HUES6 (cell line): ENCODE measurements at regions not wholly inside any gene's neighbourhood (a gene's known extent, or its start where the extent isn't known, plus 50 kb on each side); places are given as distances from the start of the nearest gene placed in this dataset.

Experiments
- H3K27ac ChIP-seq: 2 replicates; pipeline ENCODE4 v1.7.0; 2013; ENCODE audit warnings: low read depth, mild to moderate bottlenecking, low read length, inconsistent platforms
- H3K27me3 ChIP-seq: 2 replicates; pipeline ENCODE4 v1.6.1; 2013; ENCODE audit warnings: low read length; ENCODE audit not compliant: control insufficient read depth, insufficient read depth
- H3K36me3 ChIP-seq: 2 replicates; pipeline ENCODE4 v1.6.1; 2013; ENCODE audit warnings: low read length; ENCODE audit not compliant: control insufficient read depth, insufficient read depth
- H3K4me1 ChIP-seq: 2 replicates; pipeline ENCODE4 v1.6.1; 2013; ENCODE audit warnings: low read length; ENCODE audit not compliant: control insufficient read depth, insufficient read depth
- H3K4me3 ChIP-seq: 2 replicates; pipeline ENCODE4 v1.5.1; 2013; ENCODE audit warnings: low read depth, low read length
- H3K9ac ChIP-seq: one replicate; pipeline ENCODE4 v1.6.1; 2013; ENCODE audit warnings: mild to moderate bottlenecking, low read length
- H3K9me3 ChIP-seq: 2 replicates; pipeline ENCODE4 v1.6.1; 2013; ENCODE audit warnings: low read depth, low read length; ENCODE audit not compliant: control insufficient read depth, insufficient read depth

DNA sequence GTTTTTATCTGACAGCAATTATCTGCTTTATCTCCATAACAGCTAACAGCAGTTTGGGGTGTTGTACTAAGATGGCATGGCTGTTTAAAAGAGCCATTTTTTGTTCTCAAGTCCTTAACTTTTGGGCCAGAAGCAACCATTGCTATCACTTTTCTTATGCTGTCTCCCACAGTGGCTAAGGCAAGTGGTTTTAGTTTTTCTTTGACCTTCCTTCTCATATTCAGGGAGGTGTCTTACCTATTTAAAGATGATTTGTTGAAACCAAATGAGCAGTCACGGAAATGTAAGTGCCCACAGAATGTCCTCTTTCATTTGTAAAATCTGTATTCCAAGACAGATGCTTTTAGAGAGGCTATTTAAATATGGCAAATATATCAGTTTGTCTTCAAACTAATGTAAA lies 96.8 kb upstream of the USP15 start:
- no peaks in the 10 kb centered on the region for H3K36me3 ChIP-seq
- H3K4me1 ChIP-seq: no peaks in the 10 kb centered on the region
- no peak overlapping the region for H3K27ac ChIP-seq
- no peaks in the 10 kb centered on the region for H3K9me3 ChIP-seq
- H3K4me3 ChIP-seq: no peak overlapping the region
- no peaks in the 10 kb centered on the region for H3K27me3 ChIP-seq
- H3K9ac ChIP-seq: no peak overlapping the region

- no peak overlapping the region for H3K4me3 ChIP-seq
- H3K27ac ChIP-seq: no peak overlapping the region
- no peaks in the 10 kb centered on the region for H3K4me1 ChIP-seq
- no peaks in the 10 kb centered on the region for H3K27me3 ChIP-seq
- H3K9ac ChIP-seq: no peak overlapping the region
- H3K9me3 ChIP-seq: no peaks in the 10 kb centered on the region
- H3K36me3 ChIP-seq: no peaks in the 10 kb centered on the region
Observed at GRCh38 chr12:62164036-62164435, 96.2 kb upstream of the USP15 start.

DNA sequence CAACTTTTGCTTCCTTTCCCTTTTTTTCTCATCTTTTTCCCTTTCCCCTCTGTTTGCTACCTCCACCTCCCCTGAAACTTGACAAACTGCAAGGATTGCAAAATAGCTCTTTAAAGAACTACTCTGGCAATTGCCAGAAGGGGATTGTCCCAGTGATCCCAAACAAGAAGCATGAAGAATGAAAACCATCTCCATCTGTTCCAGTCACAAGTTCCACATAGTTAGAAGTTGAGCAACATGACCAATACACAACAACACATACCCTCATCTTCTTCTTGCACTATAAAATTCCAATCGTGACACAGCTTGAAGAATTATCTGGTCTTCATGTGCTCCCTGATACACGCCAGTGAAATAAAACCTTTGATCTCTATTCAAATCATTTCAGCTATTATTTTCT lies 93.7 kb upstream of the USP15 start:
- no peak overlapping the region for H3K27ac ChIP-seq
- no peak overlapping the region for H3K4me3 ChIP-seq
- no peaks in the 10 kb centered on the region for H3K27me3 ChIP-seq
- H3K36me3 ChIP-seq: no peaks in the 10 kb centered on the region
- no peak overlapping the region for H3K9ac ChIP-seq
- no peaks in the 10 kb centered on the region for H3K9me3 ChIP-seq
- no peaks in the 10 kb centered on the region for H3K4me1 ChIP-seq

DNA sequence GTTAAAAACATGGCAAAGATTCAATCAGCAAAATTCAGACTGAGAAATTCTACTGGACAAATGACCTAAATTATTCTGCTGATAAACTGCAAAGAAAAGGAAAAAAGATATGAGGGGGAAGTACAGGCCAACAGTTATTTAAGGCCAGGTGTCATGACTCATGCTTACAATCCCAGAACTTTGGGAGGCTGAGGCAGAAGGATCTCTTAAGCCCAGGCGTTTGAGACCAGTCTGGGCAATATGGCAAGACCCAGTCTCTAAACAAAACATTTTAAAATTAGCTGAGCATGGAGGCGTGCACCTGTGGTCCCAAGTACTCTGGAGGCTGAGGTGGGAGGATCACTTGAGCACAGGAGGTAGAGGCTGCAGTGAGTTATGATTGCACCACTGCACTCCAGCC lies 91.8 kb upstream of the USP15 start:
- Histone ChIP-seq H3K27me3 (no peaks in the 10 kb centered on the region), H3K9me3 (no peaks in the 10 kb centered on the region), H3K9ac (no peak overlapping the region), H3K4me1 (no peaks in the 10 kb centered on the region), H3K36me3 (no peaks in the 10 kb centered on the region), H3K4me3 (no peak overlapping the region), H3K27ac (no peak overlapping the region)

DNA sequence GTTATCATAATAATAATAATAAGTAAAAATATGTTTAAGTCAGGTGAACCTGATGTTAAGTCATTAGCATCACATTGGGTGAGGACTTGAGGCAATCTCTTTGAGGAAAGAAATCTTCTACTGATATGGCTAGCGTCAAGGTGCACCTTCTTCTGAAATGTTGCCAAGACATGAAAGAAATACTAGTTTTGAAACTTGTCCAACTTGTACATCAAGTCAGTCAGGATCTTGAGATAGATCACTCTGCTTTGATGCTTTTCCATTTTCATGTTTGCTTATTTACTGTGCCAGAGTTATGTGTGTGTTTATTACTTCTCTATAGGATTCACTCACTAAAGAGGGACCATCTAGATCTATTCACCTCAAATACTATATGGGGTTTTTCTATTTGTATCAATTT lies 90.0 kb upstream of the USP15 start:
- Histone ChIP-seq H3K36me3 (no peaks in the 10 kb centered on the region), H3K4me1 (no peaks in the 10 kb centered on the region), H3K9me3 (no peaks in the 10 kb centered on the region), H3K4me3 (no peak overlapping the region), H3K9ac (no peak overlapping the region), H3K27ac (no peak overlapping the region), H3K27me3 (no peaks in the 10 kb centered on the region)

DNA sequence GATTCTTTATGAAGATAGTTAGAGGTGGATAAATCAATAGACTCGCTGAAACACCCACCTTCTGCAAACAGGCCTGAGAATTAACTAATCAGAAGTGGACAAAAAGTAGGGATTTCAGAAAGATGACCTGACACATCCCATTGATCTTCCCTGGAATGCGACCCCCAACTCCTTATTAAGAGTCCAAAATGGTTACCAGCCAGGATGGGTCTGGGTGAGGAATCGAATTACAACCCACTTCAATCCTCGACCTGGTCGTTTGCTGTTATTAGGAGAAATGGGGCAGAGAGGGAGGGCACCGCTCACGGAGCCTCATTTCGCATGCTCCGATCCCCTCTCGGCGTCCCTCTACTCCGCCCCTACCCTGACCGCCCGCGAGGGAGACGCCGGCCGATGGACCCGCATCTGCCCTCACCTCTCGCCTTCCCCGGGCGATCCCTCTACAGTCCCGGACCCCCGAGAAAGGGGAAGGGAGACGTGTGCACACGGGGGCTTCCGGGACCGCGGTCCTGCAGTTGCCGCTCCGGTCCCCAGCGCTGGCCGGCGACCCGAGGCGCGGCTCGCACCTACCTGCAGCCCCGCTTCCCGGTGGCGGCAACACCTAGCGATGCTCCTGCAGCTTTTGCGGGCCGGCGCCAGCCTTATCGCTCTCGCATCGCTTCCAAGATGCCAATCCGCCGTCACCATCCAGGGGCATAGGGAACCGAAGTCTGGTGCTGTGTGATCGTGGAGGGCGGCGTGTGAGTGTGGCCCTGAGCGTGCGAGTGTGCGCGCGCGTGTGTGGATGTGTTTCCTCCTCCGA lies 69.3 kb upstream of the USP15 start:
- Histone ChIP-seq H3K36me3 (no peaks in the 10 kb centered on the region), H3K9ac (peak overlapping the region; percentile 1), H3K9me3 (no peaks in the 10 kb centered on the region), H3K4me1 (peaks cover 11% of the 10 kb centered on the region), H3K27ac (no peak overlapping the region), H3K4me3 (peak overlapping the region; percentile 62), H3K27me3 (peaks cover 42% of the 10 kb centered on the region)

DNA sequence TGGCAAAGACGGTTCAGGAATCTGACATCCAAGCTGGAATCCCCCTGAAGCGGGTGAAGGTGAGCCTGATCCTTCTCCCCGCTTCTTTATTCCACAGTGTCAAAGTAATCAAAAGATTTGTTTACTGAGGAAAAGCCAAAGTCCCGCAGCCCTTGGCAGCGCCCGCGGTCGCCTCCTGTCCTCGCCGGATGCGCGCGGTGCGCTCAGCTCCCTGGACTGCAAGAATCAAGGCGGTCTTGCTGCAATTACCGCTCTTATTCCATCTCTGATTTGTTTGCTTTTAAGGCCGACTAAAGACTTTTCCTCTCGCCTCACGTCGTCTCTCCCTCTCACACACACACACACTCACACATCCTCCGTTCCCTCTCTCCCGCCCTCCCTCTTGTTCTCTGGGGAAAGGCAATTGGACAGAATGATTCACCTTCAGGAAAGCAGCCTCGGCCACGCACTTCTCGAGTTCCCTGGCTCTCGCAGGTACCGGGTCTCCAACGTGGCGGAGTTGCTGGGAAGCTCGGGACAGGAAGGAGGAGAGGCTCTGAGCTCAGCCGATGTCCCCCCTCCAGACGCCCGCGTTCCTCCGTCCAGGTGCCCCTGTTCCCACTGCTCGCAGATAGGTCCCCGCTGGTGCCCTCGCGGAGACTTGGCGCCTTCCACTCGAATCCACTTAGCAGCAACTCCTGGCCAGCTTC lies 68.6 kb upstream of the USP15 start:
- peaks cover 42% of the 10 kb centered on the region for H3K27me3 ChIP-seq

DNA sequence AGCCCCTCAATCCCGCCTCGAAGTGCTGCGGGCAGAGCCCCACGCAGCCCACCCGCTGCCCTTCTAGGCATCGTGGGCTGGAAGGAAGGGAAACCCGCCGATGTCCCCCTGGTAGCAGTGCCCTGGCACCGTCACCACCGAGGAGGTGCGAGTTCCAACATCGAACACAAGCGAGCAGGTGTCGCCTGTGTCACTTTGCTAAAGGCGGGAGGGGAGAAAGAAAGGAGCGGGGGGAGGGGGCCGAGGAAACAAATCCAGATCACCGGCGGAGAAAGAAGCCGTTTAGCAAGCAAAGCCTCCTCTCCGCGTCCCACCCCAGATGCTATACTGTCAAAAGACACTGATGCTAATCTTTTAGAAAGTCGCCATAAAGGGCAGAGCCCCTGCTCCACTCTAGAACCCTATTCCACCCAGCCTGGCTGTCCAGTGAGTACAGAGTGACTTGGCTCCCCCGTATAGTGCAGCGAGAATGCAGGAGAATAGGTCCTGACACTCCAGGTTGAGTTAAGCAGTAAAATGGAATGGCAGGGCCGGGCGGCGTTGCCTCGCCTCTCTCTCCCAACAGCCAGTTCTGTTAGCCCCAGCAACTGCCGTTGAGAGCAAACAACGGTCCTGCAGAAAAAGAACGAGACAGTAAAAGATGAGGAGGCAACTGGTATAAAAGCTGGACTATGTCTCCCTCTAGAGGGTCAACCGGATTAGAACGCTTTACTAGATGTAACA lies 67.9 kb upstream of the USP15 start:
- Histone ChIP-seq H3K36me3 (no peaks in the 10 kb centered on the region), H3K9me3 (0 out of 2 replicates have a peak, but pooled peaks cover 3% of the 10 kb centered on the region), H3K9ac (no peak overlapping the region), H3K4me3 (peak overlapping the region; percentile 62), H3K27me3 (peaks cover 42% of the 10 kb centered on the region), H3K4me1 (peaks cover 11% of the 10 kb centered on the region), H3K27ac (no peak overlapping the region)

More for the DNA sequence above, 68.6 kb upstream of the USP15 start:
- peak overlapping the region; percentile 62 for H3K4me3 ChIP-seq
- peak overlapping the region; percentile 1 for H3K9ac ChIP-seq
- H3K36me3 ChIP-seq: no peaks in the 10 kb centered on the region
- 0 out of 2 replicates have a peak, but pooled peaks cover 3% of the 10 kb centered on the region for H3K9me3 ChIP-seq
- peaks cover 11% of the 10 kb centered on the region for H3K4me1 ChIP-seq
- no peak overlapping the region for H3K27ac ChIP-seq

GRCh38 chr12:62192903-62193250 lies 67.3 kb upstream of the USP15 start:
- Histone ChIP-seq H3K27me3 (peaks cover 42% of the 10 kb centered on the region), H3K4me3 (peak overlapping the region; percentile 36; the same call in 1 of the 2 replicates), H3K27ac (no peak overlapping the region), H3K9ac (no peak overlapping the region), H3K36me3 (no peaks in the 10 kb centered on the region), H3K4me1 (peaks cover 11% of the 10 kb centered on the region), H3K9me3 (peaks cover 7% of the 10 kb centered on the region; the same call in 1 of the 2 replicates)

DNA sequence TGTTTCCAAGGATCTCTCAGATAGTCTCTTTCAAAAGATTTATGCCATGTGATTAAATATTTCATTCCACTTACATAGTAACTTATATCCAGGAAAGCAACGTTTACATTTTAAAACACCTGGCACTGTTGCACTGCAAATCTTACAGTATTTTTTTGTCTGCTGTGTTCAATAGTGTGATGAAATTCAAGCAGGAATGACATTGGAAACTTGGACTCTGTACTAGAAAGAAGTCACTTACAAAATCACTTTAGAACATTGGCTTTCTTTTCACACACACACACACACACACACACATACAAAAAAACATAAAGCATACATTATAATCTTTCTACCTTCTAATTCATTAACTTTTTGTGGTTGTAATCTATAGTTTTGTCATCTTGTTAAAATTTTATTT lies 66.2 kb upstream of the USP15 start:
- H3K27me3 ChIP-seq: peaks cover 36% of the 10 kb centered on the region
- H3K36me3 ChIP-seq: no peaks in the 10 kb centered on the region
- peaks cover 11% of the 10 kb centered on the region for H3K4me1 ChIP-seq
- H3K9ac ChIP-seq: no peak overlapping the region
- H3K27ac ChIP-seq: no peak overlapping the region
- H3K4me3 ChIP-seq: no peak overlapping the region
- peaks cover 7% of the 10 kb centered on the region; the same call in 1 of the 2 replicates for H3K9me3 ChIP-seq

DNA sequence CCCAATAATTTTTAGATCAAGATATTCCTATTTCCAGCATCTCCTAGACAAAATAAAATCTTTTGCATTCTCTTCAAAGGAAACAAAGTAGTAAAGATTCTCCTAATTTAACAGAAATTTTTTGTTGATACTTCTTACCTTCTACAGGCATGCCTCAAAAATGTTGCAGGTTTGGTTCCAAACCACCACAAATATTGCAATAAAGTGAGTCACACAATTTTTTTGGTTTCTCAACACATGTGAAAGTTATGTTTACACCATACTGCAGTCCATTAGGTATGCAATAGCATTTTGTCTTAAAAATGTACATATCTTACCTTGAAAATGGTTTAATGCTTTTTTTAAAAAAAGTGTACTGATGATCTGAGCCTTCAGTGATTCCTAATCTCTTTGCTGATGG lies 65.6 kb upstream of the USP15 start:
- H3K27me3 ChIP-seq: peaks cover 30% of the 10 kb centered on the region
- H3K9me3 ChIP-seq: peaks cover 7% of the 10 kb centered on the region; the same call in 1 of the 2 replicates
- H3K36me3 ChIP-seq: no peaks in the 10 kb centered on the region
- no peak overlapping the region for H3K4me3 ChIP-seq
- no peak overlapping the region for H3K27ac ChIP-seq
- no peak overlapping the region for H3K9ac ChIP-seq
- H3K4me1 ChIP-seq: peaks cover 11% of the 10 kb centered on the region
